ENCODE measurements at regions not wholly inside any gene's neighbourhood (a gene's known extent, or its start where the extent isn't known, plus 50 kb on each side); places are given as distances from the start of the nearest gene placed in this dataset.

DNA sequence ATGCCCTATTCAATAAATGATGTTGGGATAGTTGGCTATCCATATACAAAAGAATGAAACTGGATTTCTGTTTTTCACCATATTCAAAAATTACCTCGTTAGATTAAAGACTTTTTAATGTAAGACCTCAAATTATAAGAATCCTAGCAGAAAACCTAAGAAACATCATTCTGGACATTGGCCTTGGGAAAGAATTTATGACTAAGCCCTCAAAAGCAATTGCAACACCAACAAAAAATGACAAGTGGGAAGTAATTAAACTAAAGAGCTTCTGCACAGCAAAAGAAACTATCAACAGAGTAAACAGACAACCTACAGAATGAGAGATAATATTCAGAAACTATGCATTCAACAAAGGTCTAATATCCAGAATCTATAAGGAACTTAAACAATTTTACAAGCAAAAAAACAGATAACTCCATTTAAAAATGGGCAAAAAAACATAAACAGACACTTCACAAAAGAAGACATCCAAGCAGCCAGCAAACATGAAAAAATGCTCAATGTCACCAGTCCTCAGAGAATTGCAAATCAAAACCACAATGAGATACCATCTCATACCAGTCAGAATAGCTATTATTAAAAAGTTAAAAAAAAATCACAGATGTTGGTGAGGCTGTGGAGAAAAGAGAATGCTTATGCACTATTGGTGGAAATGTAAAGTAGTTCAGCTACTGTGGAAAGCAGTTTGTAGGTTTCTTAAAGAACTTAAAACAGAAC, 309.8 kb downstream of the AHR start:
- TF ChIP-seq, protein P1, sequence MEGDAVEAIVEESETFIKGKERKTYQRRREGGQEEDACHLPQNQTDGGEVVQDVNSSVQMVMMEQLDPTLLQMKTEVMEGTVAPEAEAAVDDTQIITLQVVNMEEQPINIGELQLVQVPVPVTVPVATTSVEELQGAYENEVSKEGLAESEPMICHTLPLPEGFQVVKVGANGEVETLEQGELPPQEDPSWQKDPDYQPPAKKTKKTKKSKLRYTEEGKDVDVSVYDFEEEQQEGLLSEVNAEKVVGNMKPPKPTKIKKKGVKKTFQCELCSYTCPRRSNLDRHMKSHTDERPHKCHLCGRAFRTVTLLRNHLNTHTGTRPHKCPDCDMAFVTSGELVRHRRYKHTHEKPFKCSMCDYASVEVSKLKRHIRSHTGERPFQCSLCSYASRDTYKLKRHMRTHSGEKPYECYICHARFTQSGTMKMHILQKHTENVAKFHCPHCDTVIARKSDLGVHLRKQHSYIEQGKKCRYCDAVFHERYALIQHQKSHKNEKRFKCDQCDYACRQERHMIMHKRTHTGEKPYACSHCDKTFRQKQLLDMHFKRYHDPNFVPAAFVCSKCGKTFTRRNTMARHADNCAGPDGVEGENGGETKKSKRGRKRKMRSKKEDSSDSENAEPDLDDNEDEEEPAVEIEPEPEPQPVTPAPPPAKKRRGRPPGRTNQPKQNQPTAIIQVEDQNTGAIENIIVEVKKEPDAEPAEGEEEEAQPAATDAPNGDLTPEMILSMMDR (IDR thresholded peaks at IDR 0.05; ENCODE audit: poor library complexity, severe bottlenecking), result no peak
- TF ChIP-seq RAD21 (conservative IDR thresholded peaks at IDR 0.05) (no peak), POLR2AphosphoS5 (IDR thresholded peaks at IDR 0.05) (no peak), EP300 (conservative IDR thresholded peaks at IDR 0.05; ENCODE audit: poor library complexity, severe bottlenecking) (no peak)
